Anterior cingulate cortex (tissue), 58 donors: ENCODE measurements at regions not wholly inside any gene's neighbourhood (a gene's known extent, or its start where the extent isn't known, plus 50 kb on each side); places are given as distances from the start of the nearest gene placed in this dataset.
A peak's percentile ranks its signal among the peaks of the same experiment; 100 is the strongest.
"Not testable (repeated sequence)": the region's sequence is repeated elsewhere in the genome, so short reads cannot be mapped to it uniquely, and the experiment has no call there.

Experiments used
- DNase-seq, 58 donors: peaks; one replicate each; lab custom pipeline; 2025; lab: John Stamatoyannopoulos, UW

GRCh38 chr12:84091651-84092050, 820.9 kb downstream of the SLC6A15 start:
- DNase-seq, result no peak

GRCh38 chr12:84089356-84089755, 823.2 kb downstream of the SLC6A15 start:
- DNase-seq, result no peak

- no peak for DNase-seq
These were observed 827.6 kb downstream of the SLC6A15 start for GRCh38 chr12:84085046-84085445.

GRCh38 chr12:84079626-84080025, 833.0 kb downstream of the SLC6A15 start:
- DNase-seq, result no peak

GRCh38 chr12:84077679-84078078, 834.9 kb downstream of the SLC6A15 start:
- DNase-seq, result no peak

- DNase-seq, result no peak
These were observed 836.6 kb downstream of the SLC6A15 start for GRCh38 chr12:84075991-84076390.

GRCh38 chr12:84073401-84073800, 839.2 kb downstream of the SLC6A15 start:
- DNase-seq, result no peak

GRCh38 chr12:84072961-84073360, 839.6 kb downstream of the SLC6A15 start:
- no peak for DNase-seq

- no peak for DNase-seq
These were observed 842.3 kb downstream of the SLC6A15 start for GRCh38 chr12:84070292-84070691.

GRCh38 chr12:84069699-84070098, 842.9 kb downstream of the SLC6A15 start:
- DNase-seq, result no peak

- DNase-seq, result no peak
These were observed 843.4 kb downstream of the SLC6A15 start for GRCh38 chr12:84069198-84069597.

- no peak for DNase-seq
These were observed 854.5 kb downstream of the SLC6A15 start for GRCh38 chr12:84058136-84058535.

- no peak for DNase-seq
These were observed 857.8 kb downstream of the SLC6A15 start for GRCh38 chr12:84054811-84055210.

GRCh38 chr12:84047881-84048280, 864.7 kb downstream of the SLC6A15 start:
- no peak for DNase-seq

GRCh38 chr12:84046859-84047258, 865.7 kb downstream of the SLC6A15 start:
- no peak for DNase-seq

GRCh38 chr12:84043355-84043754, 869.2 kb downstream of the SLC6A15 start:
- DNase-seq, result no peak

GRCh38 chr12:84038242-84038641, 874.4 kb downstream of the SLC6A15 start:
- DNase-seq, result no peak

GRCh38 chr12:84036912-84037311, 875.7 kb downstream of the SLC6A15 start:
- DNase-seq, result no peak

- no peak for DNase-seq
These were observed 876.8 kb downstream of the SLC6A15 start for GRCh38 chr12:84035766-84036165.

GRCh38 chr12:84034871-84035270, 877.7 kb downstream of the SLC6A15 start:
- no peak for DNase-seq

- no peak for DNase-seq
These were observed 879.4 kb downstream of the SLC6A15 start for GRCh38 chr12:84033162-84033561.

- DNase-seq, result not testable (repeated sequence)
These were observed 893.9 kb downstream of the SLC6A15 start for GRCh38 chr12:84018556-84019179.

- DNase-seq, result peak in 3 of 58 donors; percentile 0 to 21 (median 3)
These were observed 895.6 kb downstream of the SLC6A15 start for GRCh38 chr12:84016956-84017355.
